PC-3 (cell line): ENCODE measurements at regions not wholly inside any gene's neighbourhood (a gene's known extent, or its start where the extent isn't known, plus 50 kb on each side); places are given as distances from the start of the nearest gene placed in this dataset.

Experiments used
- EZH2 ChIP-seq: fragments of 300-600 bp; sonication (generic); IDR thresholded peaks from one replicate; pipeline ENCODE4 v1.6.1; 2017; ENCODE audit warnings: antibody characterized with exemption, mild to moderate bottlenecking, low read length; ENCODE audit not compliant: unreplicated experiment
- EZH2phosphoT487 ChIP-seq: fragments of 300-600 bp; sonication (generic); IDR thresholded peaks from 2 replicates; pipeline ENCODE4 v1.6.1; 2018; ENCODE audit warnings: mild to moderate bottlenecking, antibody characterized with exemption, low read length, borderline replicate concordance
- TF ChIP-seq, protein P1 (sequence below): fragments of 300-600 bp; sonication (generic); conservative IDR thresholded peaks from 2 replicates; pipeline ENCODE4 v1.5.1; 2017; ENCODE audit warnings: antibody characterized with exemption, low read depth, mild to moderate bottlenecking, low read length

DNA sequence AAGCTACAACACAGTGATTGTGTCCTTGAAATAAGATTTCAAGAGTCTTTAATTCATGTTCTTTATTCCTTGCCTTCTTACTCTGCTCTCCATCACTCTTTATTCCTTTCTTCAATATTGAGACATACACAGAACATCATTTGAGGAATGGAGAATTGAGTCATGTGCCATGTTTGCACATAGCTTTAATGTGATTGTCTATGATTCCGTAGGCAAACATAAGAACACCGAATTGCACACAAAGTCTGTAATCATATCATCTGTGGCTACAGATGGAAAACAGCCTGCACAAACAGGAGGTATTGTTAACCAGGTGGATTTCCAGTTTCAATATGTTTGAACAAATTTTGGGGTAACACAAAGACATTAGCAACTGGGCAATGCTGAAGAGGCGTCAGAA, 571.6 kb upstream of the GJE1 start:
- TF ChIP-seq EZH2phosphoT487 (no peak), EZH2 (no peak)
- TF ChIP-seq, protein P1, sequence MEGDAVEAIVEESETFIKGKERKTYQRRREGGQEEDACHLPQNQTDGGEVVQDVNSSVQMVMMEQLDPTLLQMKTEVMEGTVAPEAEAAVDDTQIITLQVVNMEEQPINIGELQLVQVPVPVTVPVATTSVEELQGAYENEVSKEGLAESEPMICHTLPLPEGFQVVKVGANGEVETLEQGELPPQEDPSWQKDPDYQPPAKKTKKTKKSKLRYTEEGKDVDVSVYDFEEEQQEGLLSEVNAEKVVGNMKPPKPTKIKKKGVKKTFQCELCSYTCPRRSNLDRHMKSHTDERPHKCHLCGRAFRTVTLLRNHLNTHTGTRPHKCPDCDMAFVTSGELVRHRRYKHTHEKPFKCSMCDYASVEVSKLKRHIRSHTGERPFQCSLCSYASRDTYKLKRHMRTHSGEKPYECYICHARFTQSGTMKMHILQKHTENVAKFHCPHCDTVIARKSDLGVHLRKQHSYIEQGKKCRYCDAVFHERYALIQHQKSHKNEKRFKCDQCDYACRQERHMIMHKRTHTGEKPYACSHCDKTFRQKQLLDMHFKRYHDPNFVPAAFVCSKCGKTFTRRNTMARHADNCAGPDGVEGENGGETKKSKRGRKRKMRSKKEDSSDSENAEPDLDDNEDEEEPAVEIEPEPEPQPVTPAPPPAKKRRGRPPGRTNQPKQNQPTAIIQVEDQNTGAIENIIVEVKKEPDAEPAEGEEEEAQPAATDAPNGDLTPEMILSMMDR: no peak
